Ascending aorta (tissue), 2 donors: ENCODE measurements at regions not wholly inside any gene's neighbourhood (a gene's known extent, or its start where the extent isn't known, plus 50 kb on each side); places are given as distances from the start of the nearest gene placed in this dataset.

Experiments used
- DNase-seq, 2 donors: peaks; one replicate each; pipeline ENCODE4 v3.0.0-alpha.2; 2019; ENCODE audit warnings: low spot score in 2 of 2
- H3K27ac ChIP-seq, 2 donors: fragments of 200-600 bp; sonication (generic); one replicate each; pipeline ENCODE4 v1.5.1; 2016 to 2017; ENCODE audit warnings: mild to moderate bottlenecking in 1 of 2
- H3K27me3 ChIP-seq: fragments of 200-600 bp; sonication (generic); one replicate; pipeline ENCODE4 v1.5.1; 2017
- H3K36me3 ChIP-seq, 2 donors: fragments of 200-600 bp; sonication (generic); one replicate each; pipeline ENCODE4 v1.5.1; 2016
- H3K4me1 ChIP-seq, 2 donors: fragments of 200-600 bp; sonication (generic); one replicate each; pipeline ENCODE4 v1.5.1; 2016 to 2017; ENCODE audit warnings: mild to moderate bottlenecking in 1 of 2
- H3K4me3 ChIP-seq, 2 donors: fragments of 200-600 bp; sonication (generic); one replicate each; pipeline ENCODE4 v1.5.1; 2016 to 2017; ENCODE audit warnings: mild to moderate bottlenecking in 1 of 2
- H3K9me3 ChIP-seq, 2 donors: fragments of 200-600 bp; sonication (generic); one replicate each; pipeline ENCODE4 v1.5.1; 2016
- CTCF ChIP-seq, 3 experiments: fragments of 200-600 bp in 2 of 3; fragments of 450-650 bp in 1 of 3; sonication (generic) in 2 of 3; IDR thresholded peaks; one replicate each; pipeline ENCODE4 v1.5.1; 2016 to 2019; ENCODE audit warnings: antibody characterized with exemption in 3 of 3, mild to moderate bottlenecking in 1 of 3, moderate library complexity in 1 of 3
- intact Hi-C: fragments of 100-400 bp; cut with DNase I; formaldehyde crosslinking; loops from one replicate; pipeline ENCODE4 v1.15.1; 2023

GRCh38 chr1:194394676-194395075 is 1208.3 kb upstream of the B3GALT2 start:
- intact Hi-C loops: no loop called here
- Histone ChIP-seq H3K27me3 (no peaks in the 10 kb centered on the region), H3K27ac (no peak overlapping the region), H3K36me3 (no peaks in the 10 kb centered on the region), H3K4me1 (no peaks in the 10 kb centered on the region), H3K4me3 (no peak overlapping the region), H3K9me3 (no peaks in the 10 kb centered on the region)
- TF ChIP-seq CTCF (IDR thresholded peaks at IDR 0.05): no peak
- DNase-seq: no peak

GRCh38 chr1:194387531-194387930 is 1201.1 kb upstream of the B3GALT2 start:
- Histone ChIP-seq H3K27me3 (no peaks in the 10 kb centered on the region), H3K4me1 (no peaks in the 10 kb centered on the region), H3K36me3 (no peaks in the 10 kb centered on the region), H3K27ac (no peak overlapping the region), H3K4me3 (no peak overlapping the region), H3K9me3 (no peaks in the 10 kb centered on the region)
- no peak for DNase-seq
- intact Hi-C loops: no loop called here
- no peak for TF ChIP-seq CTCF (IDR thresholded peaks at IDR 0.05)

GRCh38 chr1:194378517-194378916 is 1192.1 kb upstream of the B3GALT2 start:
- Histone ChIP-seq H3K9me3 (no peaks in the 10 kb centered on the region), H3K4me1 (no peaks in the 10 kb centered on the region), H3K4me3 (no peak overlapping the region), H3K27me3 (no peaks in the 10 kb centered on the region), H3K36me3 (no peaks in the 10 kb centered on the region), H3K27ac (no peak overlapping the region)
- intact Hi-C loops: no loop called here
- TF ChIP-seq CTCF (IDR thresholded peaks at IDR 0.05): no peak
- no peak for DNase-seq

GRCh38 chr1:194374649-194375048 is 1188.2 kb upstream of the B3GALT2 start:
- DNase-seq: no peak
- no peak for TF ChIP-seq CTCF (IDR thresholded peaks at IDR 0.05)
- Histone ChIP-seq H3K9me3 (no peaks in the 10 kb centered on the region), H3K36me3 (no peaks in the 10 kb centered on the region), H3K27me3 (no peaks in the 10 kb centered on the region), H3K4me3 (no peak overlapping the region), H3K27ac (no peak overlapping the region), H3K4me1 (no peaks in the 10 kb centered on the region)
- intact Hi-C loops: no loop called here

GRCh38 chr1:194372266-194372665 is 1185.9 kb upstream of the B3GALT2 start:
- no peak for DNase-seq
- intact Hi-C loops: no loop called here
- Histone ChIP-seq H3K4me1 (no peaks in the 10 kb centered on the region), H3K4me3 (no peak overlapping the region), H3K9me3 (no peaks in the 10 kb centered on the region), H3K36me3 (no peaks in the 10 kb centered on the region), H3K27me3 (no peaks in the 10 kb centered on the region), H3K27ac (no peak overlapping the region)
- TF ChIP-seq CTCF (IDR thresholded peaks at IDR 0.05): no peak

GRCh38 chr1:194369622-194370021 is 1183.2 kb upstream of the B3GALT2 start:
- no peaks in the 10 kb centered on the region for H3K4me1 ChIP-seq
- TF ChIP-seq CTCF (IDR thresholded peaks at IDR 0.05): no peak
- H3K9me3 ChIP-seq: no peaks in the 10 kb centered on the region
- H3K4me3 ChIP-seq: no peak overlapping the region
- intact Hi-C loops: no loop called here
- no peaks in the 10 kb centered on the region for H3K36me3 ChIP-seq
- DNase-seq: no peak
- no peaks in the 10 kb centered on the region for H3K27me3 ChIP-seq
- H3K27ac ChIP-seq: no peak overlapping the region
